HL-60 (cell line): ENCODE measurements at regions not wholly inside any gene's neighbourhood (a gene's known extent, or its start where the extent isn't known, plus 50 kb on each side); places are given as distances from the start of the nearest gene placed in this dataset.

Source experiments
- CTCF ChIP-seq: IDR thresholded peaks from one replicate; pipeline ENCODE4 v1.5.1; 2011; ENCODE audit warnings: low read length, control low read depth, inconsistent platforms; ENCODE audit not compliant: insufficient read depth
- POLR2AphosphoS5 ChIP-seq: IDR thresholded peaks from 2 replicates; pipeline ENCODE4 v1.6.1; 2012; ENCODE audit warnings: low read depth

GRCh38 chr5:1686016-1686802, 113.4 kb downstream of the MRPL36 start:
- TF ChIP-seq CTCF, result no peak
- TF ChIP-seq POLR2AphosphoS5, result no peak
